ENCODE measurements at regions not wholly inside any gene's neighbourhood (a gene's known extent, or its start where the extent isn't known, plus 50 kb on each side); places are given as distances from the start of the nearest gene placed in this dataset.
"Not testable (repeated sequence)": the region's sequence is repeated elsewhere in the genome, so short reads cannot be mapped to it uniquely, and the experiment has no call there.

GRCh38 chr2:91628471-91628870 is 2937.0 kb downstream of the RPIA start:
- DNase-seq (ENCODE audit: low spot score): not testable (repeated sequence)

DNA sequence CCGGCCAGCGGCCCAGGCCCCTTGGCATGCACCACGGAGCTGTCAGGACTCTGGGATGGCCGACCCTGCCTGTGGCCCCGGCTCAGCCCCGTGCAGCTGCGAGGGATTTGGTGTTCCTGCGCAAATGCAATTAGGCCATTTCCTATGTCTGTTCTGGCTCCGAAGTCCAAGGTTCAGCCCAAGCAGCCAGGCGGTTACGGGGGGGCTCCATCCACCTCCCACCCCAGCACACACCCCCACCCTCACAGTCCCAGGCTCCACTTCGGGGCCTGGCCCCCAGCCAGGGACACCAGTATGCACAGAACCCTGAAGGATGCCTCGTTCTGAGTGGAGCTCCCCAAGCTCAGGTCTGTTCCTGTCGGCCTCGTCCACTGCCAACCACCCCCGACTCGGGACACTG is 2965.7 kb downstream of the RPIA start:
- DNase-seq (ENCODE audit: low spot score): not testable (repeated sequence)

DNA sequence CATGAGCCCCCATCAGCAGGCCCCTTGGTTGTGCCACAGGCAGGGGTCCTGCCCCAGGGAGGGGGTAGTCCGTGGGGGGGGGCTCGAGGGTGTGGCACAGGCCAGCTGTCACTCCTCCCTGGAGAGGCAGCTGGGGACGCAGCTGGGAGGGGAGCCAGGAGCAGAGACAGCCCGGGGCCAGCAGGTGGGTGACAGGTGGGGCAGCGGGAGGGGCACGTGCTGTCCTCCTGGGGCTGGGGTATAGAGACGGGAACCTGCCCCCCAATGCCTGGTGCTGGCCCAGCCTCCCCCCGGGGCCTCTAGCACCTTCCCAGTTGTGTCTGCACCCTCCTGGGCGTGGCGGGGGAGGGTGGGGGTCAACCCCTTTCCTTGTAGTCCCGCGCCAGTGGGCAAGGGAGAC is 2966.9 kb downstream of the RPIA start:
- not testable (repeated sequence) for DNase-seq (ENCODE audit: low spot score)

GRCh38 chr2:91659189-91659916 is 2967.9 kb downstream of the RPIA start:
- DNase-seq (ENCODE audit: low spot score): not testable (repeated sequence)

GRCh38 chr2:91659917-91660275 is 2968.4 kb downstream of the RPIA start:
- DNase-seq (ENCODE audit: low spot score): not testable (repeated sequence)

GRCh38 chr2:91667341-91667740 is 2975.9 kb downstream of the RPIA start:
- not testable (repeated sequence) for DNase-seq (ENCODE audit: low spot score)

GRCh38 chr2:91685541-91685940 is 2994.1 kb downstream of the RPIA start:
- not testable (repeated sequence) for DNase-seq (ENCODE audit: low spot score)

- not testable (repeated sequence) for DNase-seq (ENCODE audit: low spot score)
Measured at GRCh38 chr2:91686046-91686445, 2994.6 kb downstream of the RPIA start.

Data from kidney capillary endothelial cell (primary cell).